ENCODE measurements at regions not wholly inside any gene's neighbourhood (a gene's known extent, or its start where the extent isn't known, plus 50 kb on each side); places are given as distances from the start of the nearest gene placed in this dataset.

- no peak for TF ChIP-seq CTCF (IDR thresholded peaks at IDR 0.05)
- no peak for TF ChIP-seq POLR2A (IDR thresholded peaks at IDR 0.05)
- no peak for TF ChIP-seq POLR2AphosphoS5 (IDR thresholded peaks at IDR 0.05)
These were observed 100.8 kb upstream of the SYT13 start for GRCh38 chr11:45386972-45387371.

Measured in suprapubic skin (tissue), 4 donors.